Astrocyte of the cerebellum (primary cell): ENCODE measurements at regions not wholly inside any gene's neighbourhood (a gene's known extent, or its start where the extent isn't known, plus 50 kb on each side); places are given as distances from the start of the nearest gene placed in this dataset.

ENCODE experiments used
- DNase-seq: peaks from one replicate; pipeline ENCODE4 v3.0.0-alpha.2; 2011; ENCODE audit warnings: low read depth
- H3K4me3 ChIP-seq: 2 replicates; pipeline ENCODE4 v1.5.1; 2011; ENCODE audit warnings: mild to moderate bottlenecking, low read depth, low read length, moderate library complexity
- CTCF ChIP-seq: IDR thresholded peaks from 2 replicates; pipeline ENCODE4 v1.5.1; 2012; ENCODE audit warnings: low read length, low read depth, moderate library complexity, mild to moderate bottlenecking; ENCODE audit errors: missing control alignments
- in situ Hi-C: cut with HindIII; loops from 2 replicates; pipeline ENCODE4 v1.10.0; 2017; ENCODE audit warnings: low sequenced_read_pairs

DNA sequence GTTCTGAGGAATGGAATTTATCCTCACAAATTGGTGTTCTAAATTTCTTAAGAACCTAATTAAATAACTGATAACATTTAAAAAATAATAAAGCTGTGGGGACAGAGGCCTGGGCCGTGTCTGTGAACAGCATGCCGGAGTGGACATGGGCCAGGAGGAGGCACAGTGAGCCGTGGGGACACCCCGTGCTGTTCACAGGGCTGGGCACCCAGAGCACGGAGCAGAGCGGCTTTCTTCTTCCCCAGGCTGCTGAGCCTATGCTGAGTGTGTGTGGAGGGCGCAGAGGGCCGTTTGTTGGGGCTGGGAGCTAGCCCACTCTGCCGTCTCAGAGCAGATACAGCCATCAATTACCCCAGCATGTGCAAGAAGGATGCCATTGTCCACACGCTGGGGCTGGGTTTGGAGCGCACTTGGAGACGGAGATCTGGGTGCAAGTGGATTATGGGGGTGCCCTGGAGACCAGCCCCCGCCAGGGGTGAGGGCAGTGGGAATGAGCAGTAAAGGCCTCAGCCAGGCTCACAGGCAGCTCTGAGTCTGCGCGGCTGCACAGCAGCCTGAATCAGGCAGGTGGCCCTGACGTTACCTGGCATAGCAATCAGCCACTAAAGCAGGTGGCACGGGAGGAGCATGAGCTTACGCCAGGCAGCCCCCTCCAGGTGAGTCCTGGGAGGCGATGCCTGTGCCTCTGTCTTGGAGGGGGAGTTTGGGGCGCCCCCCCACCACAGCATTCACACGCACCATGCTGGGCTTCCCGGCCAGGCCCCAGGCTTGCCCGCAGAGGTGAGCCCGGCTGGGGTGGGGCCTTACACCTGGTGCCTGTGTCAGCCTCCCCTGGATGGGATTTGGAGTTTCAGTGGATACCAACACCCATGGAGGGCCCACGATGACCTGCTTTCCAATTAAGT lies 52.1 kb upstream of the SLC66A3 start:
- DNase-seq: no peak
- in situ Hi-C loops: no loop called here
- no peak overlapping the region for H3K4me3 ChIP-seq
- no peak for TF ChIP-seq CTCF

- in situ Hi-C loops: no loop called here
- no peak overlapping the region for H3K4me3 ChIP-seq
- DNase-seq: no peak
- TF ChIP-seq CTCF: no peak
These were observed 51.1 kb upstream of the SLC66A3 start for GRCh38 chr2:11103984-11104793.

GRCh38 chr2:11104794-11105660 lies 50.2 kb upstream of the SLC66A3 start:
- TF ChIP-seq CTCF: no peak
- in situ Hi-C loops: no loop called here
- DNase-seq: no peak
- no peak overlapping the region for H3K4me3 ChIP-seq
